Bronchial epithelial cell (primary cell): ENCODE measurements at regions not wholly inside any gene's neighbourhood (a gene's known extent, or its start where the extent isn't known, plus 50 kb on each side); places are given as distances from the start of the nearest gene placed in this dataset.

Experiments used
- DNase-seq: peaks from one replicate; pipeline ENCODE4 v3.0.0-alpha.2; 2010; ENCODE audit warnings: low read depth
- FAIRE-seq: peaks from 2 replicates; lab custom pipeline; 2011; peaks lifted over from hg19 to GRCh38; lab: Jason Lieb, UNC
- H3K27me3 ChIP-seq: 2 replicates; pipeline ENCODE4 v1.5.1; 2011; ENCODE audit warnings: low read length; ENCODE audit not compliant: control insufficient read depth, insufficient read depth
- H3K36me3 ChIP-seq: 2 replicates; pipeline ENCODE4 v1.5.1; 2011; ENCODE audit warnings: low read length; ENCODE audit not compliant: control insufficient read depth, insufficient read depth
- H3K4me3 ChIP-seq: 2 replicates; pipeline ENCODE4 v1.5.1; 2011; ENCODE audit warnings: mild to moderate bottlenecking, low read depth, low read length, control low read depth
- CTCF ChIP-seq: IDR thresholded peaks from 2 replicates; pipeline ENCODE4 v1.5.1; 2011; ENCODE audit warnings: mild to moderate bottlenecking, moderate library complexity, low read length, control low read depth, inconsistent platforms; ENCODE audit not compliant: insufficient read depth, severe bottlenecking

DNA sequence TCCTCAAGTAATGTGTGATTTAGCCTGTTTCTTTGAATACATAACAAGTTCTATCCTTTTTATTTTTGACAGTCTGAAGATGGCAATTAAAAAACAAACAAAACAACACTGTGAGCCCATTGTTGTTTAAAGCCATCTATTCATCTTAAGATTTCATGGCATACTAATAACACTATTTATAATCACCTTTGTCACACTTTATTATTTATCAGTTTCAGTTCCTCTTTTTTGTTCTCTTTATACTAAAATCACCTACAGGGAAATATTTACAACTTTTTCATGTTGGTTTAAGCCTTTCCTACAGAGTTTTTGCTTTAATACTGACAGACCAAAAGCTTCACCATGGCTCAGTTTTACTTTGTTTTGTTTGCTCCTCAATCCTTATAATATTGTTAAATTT lies 247.4 kb upstream of the CTSO start:
- no peaks in the 10 kb centered on the region for H3K36me3 ChIP-seq
- H3K27me3 ChIP-seq = no peaks in the 10 kb centered on the region
- no peak for TF ChIP-seq CTCF
- FAIRE-seq (no peak), DNase-seq (no peak)
- H3K4me3 ChIP-seq = no peak overlapping the region

- Histone ChIP-seq H3K36me3 (no peaks in the 10 kb centered on the region), H3K27me3 (no peaks in the 10 kb centered on the region), H3K4me3 (no peak overlapping the region)
- no peak for FAIRE-seq
- DNase-seq = no peak
- TF ChIP-seq CTCF = no peak
Observed at GRCh38 chr4:156198511-156198910, 244.8 kb upstream of the CTSO start.

DNA sequence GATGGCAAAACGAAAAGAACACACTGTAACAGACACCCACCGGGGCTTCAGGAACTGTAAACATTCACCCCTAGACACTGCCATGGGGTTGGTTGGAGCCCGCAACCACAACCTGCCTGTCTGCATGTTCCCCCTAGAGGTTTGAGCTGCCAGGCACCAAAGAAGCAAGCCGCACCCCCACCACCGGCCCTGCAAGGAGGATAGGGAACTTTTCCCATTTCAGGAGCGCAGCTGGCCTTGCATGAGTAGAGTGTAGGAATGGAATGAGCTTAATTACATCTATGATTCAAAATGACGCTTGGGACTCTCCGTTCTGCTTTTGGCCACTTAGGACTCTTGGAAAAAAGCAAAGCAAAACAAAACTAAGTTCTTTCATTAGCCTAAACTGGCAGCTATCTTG lies 243.6 kb upstream of the CTSO start:
- FAIRE-seq = no peak
- no peak overlapping the region for H3K4me3 ChIP-seq
- H3K27me3 ChIP-seq = no peaks in the 10 kb centered on the region
- no peak for TF ChIP-seq CTCF
- DNase-seq = no peak
- H3K36me3 ChIP-seq = no peaks in the 10 kb centered on the region

DNA sequence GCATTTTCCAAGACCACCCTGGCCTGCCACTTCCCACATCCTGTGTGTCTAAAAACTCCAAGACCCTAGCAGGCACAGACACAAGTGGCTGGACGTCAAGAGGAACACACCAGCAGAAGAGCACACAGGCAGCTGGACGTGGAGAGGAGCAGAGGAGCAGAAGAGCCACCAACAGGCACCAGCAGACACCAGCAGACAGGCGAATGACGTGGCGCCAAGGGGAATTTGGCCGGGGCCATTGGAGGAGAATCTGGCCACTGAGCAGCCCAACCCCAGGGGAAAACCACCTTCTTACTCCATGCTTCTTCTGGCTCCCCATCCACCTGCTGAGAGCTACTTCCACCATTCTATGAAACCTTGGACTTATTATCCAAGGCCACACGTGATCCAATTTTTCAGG lies 243.1 kb upstream of the CTSO start:
- FAIRE-seq = peak; percentile 32
- no peak for DNase-seq
- TF ChIP-seq CTCF = no peak
- Histone ChIP-seq H3K36me3 (no peaks in the 10 kb centered on the region), H3K4me3 (no peak overlapping the region), H3K27me3 (no peaks in the 10 kb centered on the region)

- H3K4me3 ChIP-seq = no peak overlapping the region
- no peak for TF ChIP-seq CTCF
- no peaks in the 10 kb centered on the region for H3K27me3 ChIP-seq
- no peaks in the 10 kb centered on the region for H3K36me3 ChIP-seq
- DNase-seq = no peak
- no peak for FAIRE-seq
Observed at GRCh38 chr4:156195914-156196313, 242.2 kb upstream of the CTSO start.

- DNase-seq (peak; percentile 71), FAIRE-seq (no peak)
- no peak for TF ChIP-seq CTCF
- Histone ChIP-seq H3K36me3 (no peaks in the 10 kb centered on the region), H3K4me3 (no peak overlapping the region), H3K27me3 (no peaks in the 10 kb centered on the region)
Observed at GRCh38 chr4:156194896-156195295, 241.2 kb upstream of the CTSO start.
